ENCODE measurements at regions not wholly inside any gene's neighbourhood (a gene's known extent, or its start where the extent isn't known, plus 50 kb on each side); places are given as distances from the start of the nearest gene placed in this dataset.

GRCh38 chr13:111644750-111645149 lies 324.3 kb downstream of the TEX29 start:
- Mint-ChIP-seq H3K9me3 (no peaks in the 10 kb centered on the region), H3K4me1 (ENCODE audit: low read depth) (no peaks in the 10 kb centered on the region), H3K4me3 (no peak overlapping the region), H3K36me3 (ENCODE audit: low read depth) (no peaks in the 10 kb centered on the region), H3K27ac (no peak overlapping the region), H3K27me3 (no peaks in the 10 kb centered on the region)
- H3K27me3 ChIP-seq (ENCODE audit: control insufficient read depth in 1 of 2, insufficient read depth in 2 of 2, low read length in 2 of 2), result no peaks in the 10 kb centered on the region
- POLR2A ChIA-PET, result no interaction called here
- no peak for ATAC-seq (ENCODE audit: poor library complexity)
- no peak for TF ChIP-seq CTCF (IDR thresholded peaks at IDR 0.05)
- H3K4me3 ChIP-seq (ENCODE audit: low read length), result no peak overlapping the region
- intact Hi-C loops (cut with DNase I, micrococcal nuclease), result no loop called here
- no peaks in the 10 kb centered on the region for H3K36me3 ChIP-seq (ENCODE audit: insufficient read depth, low read length)
- H3K27ac ChIP-seq (ENCODE audit: low read depth in 1 of 2, low read length in 2 of 2), result no peak overlapping the region
- peaks cover 0 to 7% of the 10 kb centered on the region in 2 experiments for H3K9me3 ChIP-seq (ENCODE audit: control insufficient read depth in 1 of 2, insufficient read depth in 1 of 2, low read length in 2 of 2)
- no peaks in the 10 kb centered on the region for H3K4me1 ChIP-seq (ENCODE audit: insufficient read depth, low read length)
- CTCF ChIA-PET, result no interaction called here
- no peak for DNase-seq

- no peaks in the 10 kb centered on the region for H3K9me3 Mint-ChIP-seq
- no peak for ATAC-seq (ENCODE audit: poor library complexity)
- no peaks in the 10 kb centered on the region for H3K36me3 Mint-ChIP-seq (ENCODE audit: low read depth)
- intact Hi-C loops (cut with DNase I, micrococcal nuclease), result no loop called here
- peaks cover 4% of the 10 kb centered on the region for H3K27me3 Mint-ChIP-seq
- ChIA-PET CTCF (no interaction called here), POLR2A (no interaction called here)
- no peak for DNase-seq
- no peak for TF ChIP-seq CTCF (IDR thresholded peaks at IDR 0.05)
- peaks cover 0 to 7% of the 10 kb centered on the region in 2 experiments for H3K9me3 ChIP-seq (ENCODE audit: control insufficient read depth in 1 of 2, insufficient read depth in 1 of 2, low read length in 2 of 2)
- no peak overlapping the region for H3K4me3 ChIP-seq (ENCODE audit: low read length)
- no peaks in the 10 kb centered on the region for H3K4me1 ChIP-seq (ENCODE audit: insufficient read depth, low read length)
- H3K36me3 ChIP-seq (ENCODE audit: insufficient read depth, low read length), result no peaks in the 10 kb centered on the region
- peaks cover 0 to 1% of the 10 kb centered on the region in 2 experiments for H3K27me3 ChIP-seq (ENCODE audit: control insufficient read depth in 1 of 2, insufficient read depth in 2 of 2, low read length in 2 of 2)
- H3K4me1 Mint-ChIP-seq (ENCODE audit: low read depth), result no peaks in the 10 kb centered on the region
- H3K27ac Mint-ChIP-seq, result no peak overlapping the region
- no peak overlapping the region for H3K4me3 Mint-ChIP-seq
- no peak overlapping the region for H3K27ac ChIP-seq (ENCODE audit: low read depth in 1 of 2, low read length in 2 of 2)
Observed at GRCh38 chr13:111645198-111645597, 324.8 kb downstream of the TEX29 start.

GRCh38 chr13:111645598-111646455 lies 325.4 kb downstream of the TEX29 start:
- Histone ChIP-seq H3K27ac (ENCODE audit: low read depth in 1 of 2, low read length in 2 of 2) (no peak overlapping the region), H3K4me1 (ENCODE audit: insufficient read depth, low read length) (no peaks in the 10 kb centered on the region), H3K27me3 (ENCODE audit: control insufficient read depth in 1 of 2, insufficient read depth in 2 of 2, low read length in 2 of 2) (peaks cover 0 to 7% of the 10 kb centered on the region in 2 experiments), H3K4me3 (ENCODE audit: low read length) (no peak overlapping the region), H3K36me3 (ENCODE audit: insufficient read depth, low read length) (no peaks in the 10 kb centered on the region), H3K9me3 (ENCODE audit: control insufficient read depth in 1 of 2, insufficient read depth in 1 of 2, low read length in 2 of 2) (peaks cover 0 to 7% of the 10 kb centered on the region in 2 experiments)
- Mint-ChIP-seq H3K9me3 (no peaks in the 10 kb centered on the region), H3K4me1 (ENCODE audit: low read depth) (no peaks in the 10 kb centered on the region), H3K27ac (no peak overlapping the region), H3K36me3 (ENCODE audit: low read depth) (no peaks in the 10 kb centered on the region), H3K4me3 (no peak overlapping the region), H3K27me3 (peaks cover 9% of the 10 kb centered on the region)
- DNase-seq, result no peak
- no peak for ATAC-seq (ENCODE audit: poor library complexity)
- intact Hi-C loops (cut with DNase I, micrococcal nuclease), result no loop called here
- ChIA-PET POLR2A (no interaction called here), CTCF (no interaction called here)
- TF ChIP-seq CTCF (IDR thresholded peaks at IDR 0.05), result no peak

All from CD4-positive, alpha-beta T cell (primary cell).